Mesendoderm (in vitro differentiated cells): ENCODE measurements at regions not wholly inside any gene's neighbourhood (a gene's known extent, or its start where the extent isn't known, plus 50 kb on each side); places are given as distances from the start of the nearest gene placed in this dataset.

Experiments
- DNase-seq: peaks from one replicate; pipeline ENCODE4 v3.0.0; 2013
- H2AK5ac ChIP-seq: 2 replicates; pipeline ENCODE4 v1.6.1; 2013; ENCODE audit warnings: low read length, inconsistent platforms
- H2BK120ac ChIP-seq: 2 replicates; pipeline ENCODE4 v1.6.1; 2013; ENCODE audit warnings: low read depth, mild to moderate bottlenecking, low read length, moderate library complexity, mixed read lengths
- H2BK15ac ChIP-seq: replicated peaks from 2 replicates; pipeline ENCODE4 v1.6.1; 2013; ENCODE audit warnings: low read depth, mild to moderate bottlenecking, moderate library complexity
- H2BK5ac ChIP-seq: 2 replicates; pipeline ENCODE4 v1.6.1; 2013; ENCODE audit warnings: low read length, inconsistent platforms
- H3K18ac ChIP-seq: 2 replicates; pipeline ENCODE4 v1.6.1; 2013; ENCODE audit warnings: mild to moderate bottlenecking, low read length, mixed read lengths
- H3K23ac ChIP-seq: one replicate; pipeline ENCODE4 v1.6.1; 2013; ENCODE audit warnings: low read length
- H3K27ac ChIP-seq: 2 replicates; pipeline ENCODE4 v1.5.1; 2013; ENCODE audit warnings: low read depth, mild to moderate bottlenecking, inconsistent platforms, low read length, moderate library complexity
- H3K27me3 ChIP-seq: 2 replicates; pipeline ENCODE4 v1.6.1; 2013; ENCODE audit warnings: low read length, control low read depth, mild to moderate bottlenecking, inconsistent platforms; ENCODE audit not compliant: insufficient read depth, poor library complexity
- H3K36me3 ChIP-seq: 2 replicates; pipeline ENCODE4 v1.6.1; 2013; ENCODE audit warnings: low read length, inconsistent platforms; ENCODE audit not compliant: control insufficient read depth, insufficient read depth
- H3K4ac ChIP-seq: one replicate; pipeline ENCODE4 v1.6.1; 2013; ENCODE audit warnings: low read depth, mild to moderate bottlenecking, low read length, moderate library complexity
- H3K4me1 ChIP-seq: 2 replicates; pipeline ENCODE4 v1.6.1; 2013; ENCODE audit warnings: low read depth, low read length, inconsistent platforms; ENCODE audit not compliant: control insufficient read depth
- H3K4me2 ChIP-seq: 2 replicates; pipeline ENCODE4 v1.6.1; 2013; ENCODE audit warnings: low read length
- H3K4me3 ChIP-seq: 2 replicates; pipeline ENCODE4 v1.5.1; 2013; ENCODE audit warnings: mild to moderate bottlenecking, low read length
- H3K56ac ChIP-seq: one replicate; pipeline ENCODE4 v1.6.1; 2013; ENCODE audit warnings: low read length
- H3K79me1 ChIP-seq: 2 replicates; pipeline ENCODE4 v1.6.1; 2013; ENCODE audit warnings: low read length, inconsistent platforms
- H3K79me2 ChIP-seq: 2 replicates; pipeline ENCODE4 v1.6.1; 2013; ENCODE audit warnings: mild to moderate bottlenecking, low read length; ENCODE audit not compliant: control insufficient read depth, insufficient read depth
- H3K9ac ChIP-seq: 2 replicates; pipeline ENCODE4 v1.6.1; 2013; ENCODE audit warnings: low read length, inconsistent platforms
- H4K5ac ChIP-seq: one replicate; pipeline ENCODE4 v1.6.1; 2013; ENCODE audit warnings: low read length
- H4K8ac ChIP-seq: one replicate; pipeline ENCODE4 v1.6.1; 2013; ENCODE audit warnings: low read depth, mild to moderate bottlenecking, control low read depth, low read length, moderate library complexity
- WGBS: extraction: QIAGEN DNeasy Blood & Tissue Kit; methylation state at CpG from one replicate; pipeline ENCODE4 v1.1.7; 2013; ENCODE audit warnings: low lambda C conversion rate, missing lambda C conversion rate; ENCODE audit not compliant: insufficient coverage; ENCODE audit errors: extremely low coverage; 5-methylcytosine and 5-hydroxymethylcytosine counted together

GRCh38 chr5:30994176-30994575 is 199.3 kb upstream of the CDH6 start:
- WGBS = no CpG with 5 or more reads among the region's 4 CpGs
- DNase-seq = peak; percentile 71

GRCh38 chr5:30991462-30991861 is 202.0 kb upstream of the CDH6 start:
- no peaks in the 10 kb centered on the region for H3K79me2 ChIP-seq
- no peak for DNase-seq

More at GRCh38 chr5:30994176-30994575, 199.3 kb upstream of the CDH6 start:
- H4K5ac ChIP-seq = no peak overlapping the region
- no peak overlapping the region for H3K18ac ChIP-seq
- no peak overlapping the region for H3K9ac ChIP-seq
- no peak overlapping the region for H2AK5ac ChIP-seq
- H2BK15ac ChIP-seq = no peak overlapping the region
- no peak overlapping the region for H3K4ac ChIP-seq
- peaks cover 3% of the 10 kb centered on the region for H3K4me1 ChIP-seq
- H3K4me2 ChIP-seq = no peak overlapping the region
- no peak overlapping the region for H4K8ac ChIP-seq
- no peak overlapping the region for H3K27ac ChIP-seq
- no peak overlapping the region for H2BK5ac ChIP-seq
- no peak overlapping the region for H3K23ac ChIP-seq
- H2BK120ac ChIP-seq = no peak overlapping the region
- H3K56ac ChIP-seq = no peak overlapping the region
- H3K4me3 ChIP-seq = no peak overlapping the region
- no peaks in the 10 kb centered on the region for H3K79me1 ChIP-seq
- no peaks in the 10 kb centered on the region for H3K79me2 ChIP-seq
- H3K27me3 ChIP-seq = no peaks in the 10 kb centered on the region
- H3K36me3 ChIP-seq = no peaks in the 10 kb centered on the region

DNA sequence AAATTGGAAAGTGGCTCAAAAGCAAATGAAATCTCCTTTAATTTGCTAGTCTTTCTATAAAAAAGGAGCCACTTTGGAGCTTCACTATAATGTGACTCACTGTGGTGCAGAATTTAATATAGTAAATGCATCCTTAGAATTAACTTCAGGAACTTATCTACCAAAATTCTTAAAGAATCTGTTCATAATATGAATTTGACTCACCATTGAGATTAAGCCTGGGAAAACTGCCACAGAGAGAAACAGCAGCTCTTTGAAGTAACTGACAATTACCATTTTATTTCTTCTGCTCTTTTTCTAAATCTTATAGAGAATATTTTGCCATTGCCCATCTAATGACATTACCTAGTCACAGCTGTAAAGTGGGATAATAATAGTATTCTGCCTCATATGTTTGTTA is 211.9 kb upstream of the CDH6 start:
- Histone ChIP-seq H3K18ac (no peak overlapping the region), H3K4me3 (no peak overlapping the region), H2BK5ac (no peak overlapping the region), H2AK5ac (no peak overlapping the region), H4K8ac (no peak overlapping the region), H3K27ac (no peak overlapping the region), H3K23ac (no peak overlapping the region), H3K56ac (no peak overlapping the region), H3K79me1 (no peaks in the 10 kb centered on the region), H3K79me2 (no peaks in the 10 kb centered on the region), H4K5ac (no peak overlapping the region), H3K4ac (no peak overlapping the region), H3K4me1 (peaks cover 5% of the 10 kb centered on the region), H3K9ac (no peak overlapping the region), H3K36me3 (no peaks in the 10 kb centered on the region), H2BK15ac (no peak overlapping the region), H2BK120ac (no peak overlapping the region), H3K4me2 (no peak overlapping the region), H3K27me3 (no peaks in the 10 kb centered on the region)
- DNase-seq = no peak

More at GRCh38 chr5:30991462-30991861, 202.0 kb upstream of the CDH6 start:
- H3K4me2 ChIP-seq = no peak overlapping the region
- no peak overlapping the region for H3K23ac ChIP-seq
- no peak overlapping the region for H4K8ac ChIP-seq
- no peaks in the 10 kb centered on the region for H3K27me3 ChIP-seq
- H3K36me3 ChIP-seq = no peaks in the 10 kb centered on the region
- peaks cover 3% of the 10 kb centered on the region for H3K4me1 ChIP-seq
- no peak overlapping the region for H3K4ac ChIP-seq
- no peak overlapping the region for H4K5ac ChIP-seq
- no peak overlapping the region for H2BK15ac ChIP-seq
- H3K27ac ChIP-seq = no peak overlapping the region
- no peak overlapping the region for H2AK5ac ChIP-seq
- WGBS = no CpG with 5 or more reads among the region's 5 CpGs
- no peak overlapping the region for H2BK5ac ChIP-seq
- H2BK120ac ChIP-seq = no peak overlapping the region
- H3K18ac ChIP-seq = no peak overlapping the region
- H3K56ac ChIP-seq = no peak overlapping the region
- no peaks in the 10 kb centered on the region for H3K79me1 ChIP-seq
- H3K4me3 ChIP-seq = no peak overlapping the region
- H3K9ac ChIP-seq = no peak overlapping the region

- H2BK15ac ChIP-seq = no peak overlapping the region
- WGBS = no CpG with 5 or more reads among the region's 1 CpG
- no peaks in the 10 kb centered on the region for H3K79me1 ChIP-seq
- H2AK5ac ChIP-seq = no peak overlapping the region
- no peak overlapping the region for H4K8ac ChIP-seq
- H3K27me3 ChIP-seq = no peaks in the 10 kb centered on the region
- H2BK120ac ChIP-seq = no peak overlapping the region
- peak; percentile 47 for DNase-seq
- no peak overlapping the region for H3K9ac ChIP-seq
- no peak overlapping the region for H3K27ac ChIP-seq
- H4K5ac ChIP-seq = no peak overlapping the region
- no peak overlapping the region for H3K23ac ChIP-seq
- H3K4me1 ChIP-seq = no peaks in the 10 kb centered on the region
- no peaks in the 10 kb centered on the region for H3K79me2 ChIP-seq
- no peak overlapping the region for H3K4ac ChIP-seq
- no peak overlapping the region for H3K4me2 ChIP-seq
- H3K18ac ChIP-seq = no peak overlapping the region
- no peak overlapping the region for H3K4me3 ChIP-seq
- no peaks in the 10 kb centered on the region for H3K36me3 ChIP-seq
- H3K56ac ChIP-seq = no peak overlapping the region
- no peak overlapping the region for H2BK5ac ChIP-seq
These were observed 224.5 kb upstream of the CDH6 start for GRCh38 chr5:30968971-30969370.

- Histone ChIP-seq H3K9ac (no peak overlapping the region), H3K27me3 (no peaks in the 10 kb centered on the region), H2AK5ac (no peak overlapping the region), H3K56ac (no peak overlapping the region), H3K4me3 (no peak overlapping the region), H3K4me2 (no peak overlapping the region), H3K23ac (no peak overlapping the region), H3K36me3 (no peaks in the 10 kb centered on the region), H3K79me1 (no peaks in the 10 kb centered on the region), H3K18ac (no peak overlapping the region), H2BK120ac (no peak overlapping the region), H2BK5ac (no peak overlapping the region), H3K79me2 (no peaks in the 10 kb centered on the region), H3K4me1 (peaks cover 5% of the 10 kb centered on the region), H3K4ac (no peak overlapping the region), H4K5ac (no peak overlapping the region), H4K8ac (no peak overlapping the region), H3K27ac (no peak overlapping the region), H2BK15ac (no peak overlapping the region)
- WGBS = no CpG with 5 or more reads among the region's 1 CpG
- no peak for DNase-seq
These were observed 233.4 kb upstream of the CDH6 start for GRCh38 chr5:30960036-30960435.

DNA sequence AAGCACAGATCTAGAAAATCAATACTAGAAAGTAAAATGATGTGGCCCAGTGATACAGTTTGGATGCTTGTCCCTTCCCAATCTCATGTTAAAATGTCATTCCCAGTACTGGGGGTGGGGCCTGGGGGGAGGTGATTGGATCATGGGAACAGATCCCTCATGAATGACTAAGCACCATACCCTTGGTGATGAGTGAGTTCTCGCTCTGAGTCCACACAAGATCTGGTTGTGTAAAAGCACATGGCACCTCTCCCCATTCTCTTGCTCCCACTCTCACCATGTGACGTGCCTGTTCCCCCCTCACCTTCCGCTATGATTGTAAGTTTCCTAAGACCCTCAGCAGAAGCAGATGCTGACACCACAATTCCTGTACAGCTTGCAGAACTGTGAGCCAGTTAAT is 234.2 kb upstream of the CDH6 start:
- H3K56ac ChIP-seq = no peak overlapping the region
- H4K5ac ChIP-seq = no peak overlapping the region
- H3K18ac ChIP-seq = no peak overlapping the region
- H2BK5ac ChIP-seq = no peak overlapping the region
- H3K79me2 ChIP-seq = no peaks in the 10 kb centered on the region
- no peak overlapping the region for H3K9ac ChIP-seq
- peak; percentile 39 for DNase-seq
- no peak overlapping the region for H2AK5ac ChIP-seq
- H3K27me3 ChIP-seq = no peaks in the 10 kb centered on the region
- no peak overlapping the region for H2BK15ac ChIP-seq
- WGBS = no CpG with 5 or more reads among the region's 3 CpGs
- H3K4me1 ChIP-seq = peaks cover 5% of the 10 kb centered on the region
- no peak overlapping the region for H3K4me3 ChIP-seq
- no peak overlapping the region for H3K4me2 ChIP-seq
- no peak overlapping the region for H3K27ac ChIP-seq
- no peaks in the 10 kb centered on the region for H3K36me3 ChIP-seq
- H3K79me1 ChIP-seq = no peaks in the 10 kb centered on the region
- no peak overlapping the region for H3K4ac ChIP-seq
- no peak overlapping the region for H3K23ac ChIP-seq
- no peak overlapping the region for H2BK120ac ChIP-seq
- H4K8ac ChIP-seq = no peak overlapping the region
